Mesothelial cell of epicardium (in vitro differentiated cells): ENCODE measurements at regions not wholly inside any gene's neighbourhood (a gene's known extent, or its start where the extent isn't known, plus 50 kb on each side); places are given as distances from the start of the nearest gene placed in this dataset.

Experiments used
- DNase-seq, 2 experiments: peaks; one replicate each; pipeline ENCODE4 v3.0.0; 2021; ENCODE audit warnings: low spot score in 2 of 2; ENCODE audit not compliant: unreplicated experiment in 2 of 2
- H3K27ac Mint-ChIP-seq: 2 replicates; pipeline ENCODE4 v1.8.0; 2021; ENCODE audit warnings: mixed read lengths
- H3K27me3 Mint-ChIP-seq: 2 replicates; pipeline ENCODE4 v1.8.0; 2021; ENCODE audit warnings: low read depth, mixed read lengths
- H3K36me3 Mint-ChIP-seq: 2 replicates; pipeline ENCODE4 v1.8.0; 2021; ENCODE audit warnings: mixed read lengths
- H3K4me1 Mint-ChIP-seq: 2 replicates; pipeline ENCODE4 v1.8.0; 2021; ENCODE audit warnings: mixed read lengths
- H3K4me3 Mint-ChIP-seq: 2 replicates; pipeline ENCODE4 v1.8.0; 2021; ENCODE audit warnings: mild to moderate bottlenecking, moderate library complexity, mixed read lengths
- H3K9me3 Mint-ChIP-seq: 2 replicates; pipeline ENCODE4 v1.8.0; 2021; ENCODE audit warnings: mixed read lengths
- TF ChIP-seq, protein P1 (sequence below): fragments of 200-600 bp; sonication (generic); IDR thresholded peaks from one replicate; pipeline ENCODE4 v1.5.0; 2021; ENCODE audit warnings: antibody characterized with exemption; ENCODE audit not compliant: unreplicated experiment

DNA sequence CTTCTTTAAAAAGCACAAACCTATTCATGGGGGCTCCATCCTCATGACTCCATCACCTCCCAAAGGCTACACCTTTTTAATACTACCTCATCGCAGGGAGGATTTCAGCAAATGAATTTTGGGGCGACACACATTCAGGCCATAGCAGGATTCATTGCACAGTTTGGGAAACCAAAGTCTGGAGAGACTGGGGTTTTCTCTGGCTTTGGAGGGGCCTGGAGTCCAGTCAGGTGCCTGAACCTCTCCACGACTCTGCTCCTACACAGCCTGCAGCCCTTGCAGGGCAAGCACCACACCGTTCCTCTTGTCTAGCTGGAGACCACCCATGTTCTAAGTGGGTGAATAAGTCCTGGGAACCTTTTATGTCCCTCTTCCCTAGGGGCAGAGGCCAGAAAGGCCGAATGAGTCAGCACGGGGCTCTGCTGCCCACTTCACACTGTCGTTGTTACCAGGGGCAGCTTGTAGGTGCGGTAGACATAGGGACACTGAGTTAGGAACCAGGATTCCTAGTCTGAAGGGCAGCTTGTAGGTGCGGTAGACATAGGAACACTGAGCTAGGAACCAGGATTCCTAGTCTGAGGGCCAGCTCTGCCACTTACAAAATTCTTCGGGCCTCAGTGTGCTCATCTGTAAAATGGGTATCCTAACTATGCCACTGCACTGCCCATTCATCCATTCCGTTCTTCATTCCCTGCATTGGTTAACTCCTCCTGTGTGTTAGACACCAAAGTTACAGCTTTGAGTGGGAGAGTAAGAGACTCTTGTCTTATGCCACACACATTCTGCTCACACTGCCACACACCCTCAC, 251.7 kb upstream of the B3GAT1 start:
- no peak for DNase-seq
- TF ChIP-seq, protein P1, sequence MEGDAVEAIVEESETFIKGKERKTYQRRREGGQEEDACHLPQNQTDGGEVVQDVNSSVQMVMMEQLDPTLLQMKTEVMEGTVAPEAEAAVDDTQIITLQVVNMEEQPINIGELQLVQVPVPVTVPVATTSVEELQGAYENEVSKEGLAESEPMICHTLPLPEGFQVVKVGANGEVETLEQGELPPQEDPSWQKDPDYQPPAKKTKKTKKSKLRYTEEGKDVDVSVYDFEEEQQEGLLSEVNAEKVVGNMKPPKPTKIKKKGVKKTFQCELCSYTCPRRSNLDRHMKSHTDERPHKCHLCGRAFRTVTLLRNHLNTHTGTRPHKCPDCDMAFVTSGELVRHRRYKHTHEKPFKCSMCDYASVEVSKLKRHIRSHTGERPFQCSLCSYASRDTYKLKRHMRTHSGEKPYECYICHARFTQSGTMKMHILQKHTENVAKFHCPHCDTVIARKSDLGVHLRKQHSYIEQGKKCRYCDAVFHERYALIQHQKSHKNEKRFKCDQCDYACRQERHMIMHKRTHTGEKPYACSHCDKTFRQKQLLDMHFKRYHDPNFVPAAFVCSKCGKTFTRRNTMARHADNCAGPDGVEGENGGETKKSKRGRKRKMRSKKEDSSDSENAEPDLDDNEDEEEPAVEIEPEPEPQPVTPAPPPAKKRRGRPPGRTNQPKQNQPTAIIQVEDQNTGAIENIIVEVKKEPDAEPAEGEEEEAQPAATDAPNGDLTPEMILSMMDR, result no peak
- H3K36me3 Mint-ChIP-seq, result no peaks in the 10 kb centered on the region
- H3K27ac Mint-ChIP-seq, result no peak overlapping the region
- peaks cover 6% of the 10 kb centered on the region for H3K9me3 Mint-ChIP-seq
- H3K4me1 Mint-ChIP-seq, result no peaks in the 10 kb centered on the region
- no peak overlapping the region for H3K4me3 Mint-ChIP-seq
- peaks cover 4% of the 10 kb centered on the region for H3K27me3 Mint-ChIP-seq

DNA sequence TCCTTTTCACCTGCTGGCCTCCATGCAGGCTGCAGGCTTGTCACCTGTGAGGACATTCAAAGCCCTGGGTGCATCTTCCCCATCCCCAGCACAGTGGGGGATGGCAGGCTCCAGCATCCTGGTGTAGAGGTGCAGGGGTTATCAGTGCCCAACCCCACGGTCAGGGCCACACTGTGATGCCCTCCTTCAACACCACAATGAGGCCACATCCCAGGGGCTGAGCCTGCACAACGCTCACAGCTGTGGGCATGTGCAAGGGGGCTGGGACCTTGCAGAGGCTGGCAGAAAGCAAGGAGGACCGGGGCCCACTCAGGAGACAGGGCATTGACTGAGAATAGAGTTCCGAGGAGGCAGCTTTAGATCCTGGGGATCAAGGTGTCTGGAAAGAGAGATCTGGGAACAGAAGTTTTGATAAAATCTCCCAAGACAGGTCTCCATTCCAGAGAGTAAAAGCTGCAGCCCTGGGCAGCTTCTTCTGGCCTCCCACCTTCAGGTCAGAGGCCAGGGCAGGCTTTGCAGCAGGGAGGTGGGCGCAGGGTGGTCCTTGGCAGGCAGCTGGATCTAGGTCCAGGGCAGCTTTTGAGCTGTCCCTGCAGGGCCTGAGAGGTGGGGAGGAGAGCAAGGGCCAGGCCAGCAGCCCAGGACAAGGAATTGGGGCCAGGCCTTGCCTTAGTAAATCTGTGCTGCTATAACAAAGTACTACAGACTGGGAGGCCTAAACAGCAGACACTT, 250.8 kb upstream of the B3GAT1 start:
- DNase-seq, result peak in 1 of 2 experiments; percentile 30
- Mint-ChIP-seq H3K4me1 (no peaks in the 10 kb centered on the region), H3K9me3 (peaks cover 6% of the 10 kb centered on the region), H3K4me3 (no peak overlapping the region), H3K27me3 (peaks cover 4% of the 10 kb centered on the region), H3K27ac (no peak overlapping the region), H3K36me3 (no peaks in the 10 kb centered on the region)
- TF ChIP-seq, protein P1, result no peak

DNA sequence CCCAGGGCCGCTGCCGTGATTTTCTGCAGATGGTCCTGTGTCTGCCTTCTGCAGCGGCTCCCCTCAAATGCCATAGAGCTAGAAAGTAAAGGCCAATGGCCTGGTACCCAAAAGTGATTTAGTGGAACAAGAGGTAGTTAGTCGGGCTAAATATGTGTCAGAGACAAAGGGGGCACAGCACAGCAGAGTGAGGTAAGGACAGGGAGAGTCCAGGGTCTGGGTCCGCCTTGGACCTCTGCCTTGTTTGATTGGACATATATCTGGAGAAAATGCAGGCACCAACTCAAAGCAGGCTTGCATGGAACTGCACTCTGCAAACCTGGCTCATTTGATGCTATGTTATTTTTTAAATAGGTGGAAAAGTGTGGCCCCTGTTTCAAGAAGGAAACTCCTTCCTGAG, 249.6 kb upstream of the B3GAT1 start:
- DNase-seq, result no peak
- peaks cover 4% of the 10 kb centered on the region for H3K4me1 Mint-ChIP-seq
- H3K27ac Mint-ChIP-seq, result no peak overlapping the region
- no peak overlapping the region for H3K4me3 Mint-ChIP-seq
- no peaks in the 10 kb centered on the region for H3K36me3 Mint-ChIP-seq
- peaks cover 6% of the 10 kb centered on the region for H3K9me3 Mint-ChIP-seq
- H3K27me3 Mint-ChIP-seq, result peaks cover 4% of the 10 kb centered on the region
- TF ChIP-seq, protein P1, result no peak

DNA sequence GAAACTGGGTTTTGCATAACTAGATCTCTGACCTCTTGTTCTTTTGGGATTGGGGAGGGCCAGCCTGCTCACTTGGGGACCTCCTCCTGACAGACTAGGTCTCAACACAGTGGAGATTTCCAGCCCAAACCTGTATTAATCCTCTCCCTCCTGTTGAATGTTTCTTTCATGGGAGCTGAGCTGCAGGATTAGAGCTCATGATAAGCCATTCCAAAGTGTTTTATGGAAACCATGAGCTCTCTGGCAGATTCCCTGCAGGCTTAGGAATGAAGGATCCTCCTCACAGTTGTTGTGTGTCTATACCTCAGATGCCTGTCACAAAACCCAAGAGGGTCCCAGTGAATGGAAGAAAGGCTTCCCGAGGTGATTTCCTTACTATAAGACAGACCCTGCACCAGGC, 248.4 kb upstream of the B3GAT1 start:
- no peak overlapping the region for H3K4me3 Mint-ChIP-seq
- H3K36me3 Mint-ChIP-seq, result no peaks in the 10 kb centered on the region
- DNase-seq, result no peak
- H3K27ac Mint-ChIP-seq, result no peak overlapping the region
- H3K9me3 Mint-ChIP-seq, result peaks cover 6% of the 10 kb centered on the region
- peaks cover 8% of the 10 kb centered on the region for H3K4me1 Mint-ChIP-seq
- TF ChIP-seq, protein P1, result no peak
- H3K27me3 Mint-ChIP-seq, result peaks cover 7% of the 10 kb centered on the region

DNA sequence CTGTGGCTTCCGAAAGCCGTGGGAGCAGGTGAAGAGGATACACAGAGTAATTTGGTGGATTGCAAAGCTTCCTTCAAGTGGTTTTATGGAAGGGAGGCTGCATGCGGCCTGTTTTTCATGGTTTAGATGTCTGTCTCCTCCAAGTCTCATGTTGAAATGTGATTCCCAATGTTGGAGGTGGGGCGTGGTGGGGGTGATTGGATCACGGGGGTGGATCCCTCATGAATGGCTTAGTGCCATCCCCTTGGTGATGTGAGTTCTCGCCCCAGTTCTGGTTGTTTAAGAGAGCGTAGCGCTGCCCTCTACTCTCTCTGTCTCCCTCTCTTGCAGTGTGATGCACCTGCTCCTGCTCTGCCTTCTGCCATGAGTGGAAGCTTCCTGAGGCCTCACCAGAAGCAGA, 247.8 kb upstream of the B3GAT1 start:
- Mint-ChIP-seq H3K4me1 (peaks cover 8% of the 10 kb centered on the region), H3K27ac (no peak overlapping the region), H3K4me3 (no peak overlapping the region), H3K27me3 (peaks cover 11% of the 10 kb centered on the region), H3K9me3 (peaks cover 6% of the 10 kb centered on the region), H3K36me3 (no peaks in the 10 kb centered on the region)
- DNase-seq, result no peak
- TF ChIP-seq, protein P1, result no peak
